T-cell (primary cell): ENCODE measurements at regions not wholly inside any gene's neighbourhood (a gene's known extent, or its start where the extent isn't known, plus 50 kb on each side); places are given as distances from the start of the nearest gene placed in this dataset.

ENCODE experiments used
- ATAC-seq, 4 experiments: fragments of 200-7000 bp in 3 of 4; fragments of 150-1000 bp in 1 of 4; cut with Tn5 transposase; replicated peaks in 1 of 4; 1 replicate in 3 of 4; 2 replicates in 1 of 4; pipeline ENCODE4 v1.10.0; 2021; ENCODE audit warnings: moderate library complexity in 3 of 4, mild to moderate bottlenecking in 2 of 4, moderate number of reproducible peaks in 1 of 4
- CTCF ChIA-PET, 2 donors: fragments of 300-600 bp; sonication (Branson Sonifier 250); formaldehyde crosslinking; loops; one replicate each; lab custom pipeline; 2022; ENCODE audit warnings: antibody characterized with exemption in 2 of 2; lab: Charles Lee
- POLR2A ChIA-PET, 2 donors: fragments of 300-600 bp; sonication (Branson Sonifier 250); formaldehyde crosslinking; loops; one replicate each; lab custom pipeline; 2022; ENCODE audit warnings: antibody characterized with exemption in 2 of 2; lab: Charles Lee
- DNase-seq, 35 experiments: peaks; one replicate each; pipeline versions ENCODE4 v3.0.0 to v3.0.0-alpha.2; 2013 to 2023
- H3K27ac ChIP-seq: one replicate; pipeline ENCODE4 v1.5.1; 2013; ENCODE audit warnings: low read length
- H3K27me3 ChIP-seq, 2 experiments: replicated peaks in 1 of 2; 1 replicate in 1 of 2; 2 replicates in 1 of 2; pipeline versions ENCODE4 v1.6.1 to v1.7.0; 2013; ENCODE audit warnings: low read length in 1 of 2, mixed read lengths in 1 of 2; ENCODE audit not compliant: control insufficient read depth in 2 of 2, insufficient read depth in 2 of 2; ENCODE audit errors: extremely low read depth in 1 of 2
- H3K36me3 ChIP-seq, 2 donors: 1 replicate in 1 of 2; 2 replicates in 1 of 2; pipeline versions ENCODE4 v1.6.1 to v1.7.0; 2013; ENCODE audit warnings: low read length in 1 of 2; ENCODE audit not compliant: control insufficient read depth in 2 of 2, insufficient read depth in 1 of 2; ENCODE audit errors: extremely low read depth in 1 of 2
- H3K4me1 ChIP-seq, 2 experiments: 1 replicate in 1 of 2; 2 replicates in 1 of 2; pipeline versions ENCODE4 v1.6.1 to v1.7.0; 2013; ENCODE audit warnings: low read length in 2 of 2, mixed read lengths in 1 of 2; ENCODE audit not compliant: insufficient read depth in 2 of 2, control insufficient read depth in 1 of 2; ENCODE audit errors: extremely low read depth in 1 of 2
- H3K4me3 ChIP-seq, 2 donors: 1 replicate in 1 of 2; 2 replicates in 1 of 2; pipeline versions ENCODE4 v1.5.1 to v1.7.0; 2013; ENCODE audit warnings: mild to moderate bottlenecking in 2 of 2, low read length in 1 of 2, moderate library complexity in 1 of 2; ENCODE audit not compliant: control insufficient read depth in 1 of 2; ENCODE audit errors: extremely low read depth in 1 of 2
- H3K9me3 ChIP-seq: 2 replicates; pipeline ENCODE4 v1.7.0; 2013
- H3K27ac Mint-ChIP-seq, 2 donors: one replicate each; pipeline ENCODE4 v1.8.0; 2020 to 2021; ENCODE audit warnings: mild to moderate bottlenecking in 2 of 2, mixed read lengths in 2 of 2
- H3K27me3 Mint-ChIP-seq, 2 donors: one replicate each; pipeline ENCODE4 v1.8.0; 2021 to 2022; ENCODE audit warnings: mixed read lengths in 2 of 2
- H3K36me3 Mint-ChIP-seq: one replicate; pipeline ENCODE4 v1.8.0; 2021; ENCODE audit warnings: mixed read lengths
- H3K4me1 Mint-ChIP-seq, 3 donors: one replicate each; pipeline ENCODE4 v1.8.0; 2020 to 2022; ENCODE audit warnings: mixed read lengths in 3 of 3, mild to moderate bottlenecking in 1 of 3
- H3K4me3 Mint-ChIP-seq, 3 donors: one replicate each; pipeline ENCODE4 v1.8.0; 2020 to 2022; ENCODE audit warnings: mild to moderate bottlenecking in 3 of 3, mixed read lengths in 3 of 3, moderate library complexity in 3 of 3
- H3K9me3 Mint-ChIP-seq, 3 donors: one replicate each; pipeline ENCODE4 v1.8.0; 2020 to 2022; ENCODE audit warnings: mixed read lengths in 3 of 3
- WGBS: methylation state at CpG from one replicate; pipeline ENCODE4 v1.1.5; 2013; ENCODE audit warnings: missing lambda C conversion rate; ENCODE audit not compliant: insufficient coverage; 5-methylcytosine and 5-hydroxymethylcytosine counted together

DNA sequence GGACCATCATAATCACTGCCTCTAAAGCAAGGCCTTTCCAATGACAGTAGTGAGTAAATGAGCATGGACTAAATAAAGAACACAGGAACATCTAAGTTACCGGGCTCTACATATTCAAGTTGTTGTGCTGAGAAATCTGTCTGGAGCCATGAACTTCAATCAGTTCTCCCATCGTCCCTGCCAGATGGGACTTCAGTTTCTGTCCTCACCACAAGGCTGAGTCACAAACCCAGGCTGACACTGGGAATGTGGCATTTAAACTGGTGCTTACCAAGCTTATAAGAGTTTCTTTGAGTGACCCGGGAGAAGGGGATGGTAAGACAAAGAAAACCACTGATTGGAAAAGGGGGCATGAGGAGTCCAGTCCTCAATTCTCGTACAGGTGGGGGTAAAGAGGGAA is 497.0 kb downstream of the MAFB start:
- ATAC-seq (no peak), DNase-seq (no peak)
- 100% methylated on average over 2 of the region's 4 CpGs for WGBS
- Histone ChIP-seq H3K9me3 (no peaks in the 10 kb centered on the region), H3K27me3 (no peaks in the 10 kb centered on the region), H3K4me1 (no peaks in the 10 kb centered on the region), H3K27ac (no peak overlapping the region), H3K4me3 (no peak overlapping the region), H3K36me3 (no peaks in the 10 kb centered on the region)
- no peaks in the 10 kb centered on the region for H3K4me1 Mint-ChIP-seq
- peaks cover 0 to 5% of the 10 kb centered on the region in 2 donors for H3K27me3 Mint-ChIP-seq
- H3K27ac Mint-ChIP-seq, result no peak overlapping the region
- POLR2A ChIA-PET, result no interaction called here
- no peaks in the 10 kb centered on the region for H3K9me3 Mint-ChIP-seq
- no peaks in the 10 kb centered on the region for H3K36me3 Mint-ChIP-seq
- CTCF ChIA-PET, result no interaction called here
- no peak overlapping the region for H3K4me3 Mint-ChIP-seq

DNA sequence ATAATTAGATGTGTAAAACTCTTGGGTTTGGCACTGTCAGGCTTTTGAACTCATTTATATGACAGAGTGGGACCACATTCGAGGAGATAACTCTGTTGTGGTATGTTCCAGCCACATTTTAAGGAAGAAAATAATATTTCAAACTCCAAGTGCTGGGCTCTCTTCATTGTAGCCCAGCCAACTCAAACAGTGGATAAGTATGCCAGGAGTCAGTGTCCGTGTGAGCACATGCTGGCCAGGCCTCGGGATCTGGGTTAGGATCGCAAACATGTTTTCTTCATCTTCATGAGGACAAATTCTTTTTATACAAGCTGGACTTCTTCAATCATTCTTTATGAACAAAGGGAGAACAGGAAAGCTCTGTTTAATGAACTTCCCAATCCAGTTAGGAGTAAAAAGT is 497.5 kb downstream of the MAFB start:
- Histone ChIP-seq H3K4me3 (no peak overlapping the region), H3K27ac (no peak overlapping the region), H3K4me1 (no peaks in the 10 kb centered on the region), H3K9me3 (no peaks in the 10 kb centered on the region), H3K36me3 (no peaks in the 10 kb centered on the region), H3K27me3 (no peaks in the 10 kb centered on the region)
- POLR2A ChIA-PET, result no interaction called here
- Mint-ChIP-seq H3K36me3 (no peaks in the 10 kb centered on the region), H3K27ac (no peak overlapping the region), H3K4me1 (no peaks in the 10 kb centered on the region), H3K9me3 (no peaks in the 10 kb centered on the region), H3K27me3 (peaks cover 0 to 5% of the 10 kb centered on the region in 2 donors), H3K4me3 (no peak overlapping the region)
- ATAC-seq (no peak), DNase-seq (no peak)
- CTCF ChIA-PET, result no interaction called here
- WGBS, result 100% methylated on average over 2 of the region's 4 CpGs

DNA sequence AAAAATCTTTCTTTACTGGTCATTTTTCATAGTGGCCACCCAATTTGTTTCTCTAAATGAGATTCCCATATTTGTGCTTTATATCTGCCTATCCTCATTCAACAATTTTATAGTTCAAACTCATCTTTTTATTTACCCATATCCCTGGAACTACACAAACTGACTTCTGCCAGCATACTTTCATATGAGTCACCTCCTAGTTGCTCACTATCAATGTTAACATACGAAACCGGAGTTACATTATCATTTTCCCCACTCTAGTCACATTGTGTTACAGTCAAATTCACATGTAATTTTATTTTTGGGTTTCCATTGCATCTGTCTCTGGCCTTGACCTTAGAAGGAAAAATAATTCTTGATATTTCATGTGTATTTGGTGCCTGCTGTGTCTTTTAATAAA is 499.4 kb downstream of the MAFB start:
- Histone ChIP-seq H3K4me3 (no peak overlapping the region), H3K27ac (no peak overlapping the region), H3K4me1 (no peaks in the 10 kb centered on the region), H3K9me3 (no peaks in the 10 kb centered on the region), H3K27me3 (no peaks in the 10 kb centered on the region), H3K36me3 (no peaks in the 10 kb centered on the region)
- WGBS, result no CpG with 5 or more reads among the region's 2 CpGs
- ATAC-seq (no peak), DNase-seq (no peak)
- H3K27ac Mint-ChIP-seq, result no peak overlapping the region
- no peaks in the 10 kb centered on the region for H3K36me3 Mint-ChIP-seq
- ChIA-PET CTCF (no interaction called here), POLR2A (no interaction called here)
- no peaks in the 10 kb centered on the region for H3K9me3 Mint-ChIP-seq
- no peaks in the 10 kb centered on the region for H3K4me1 Mint-ChIP-seq
- peaks cover 0 to 5% of the 10 kb centered on the region in 2 donors for H3K27me3 Mint-ChIP-seq
- no peak overlapping the region for H3K4me3 Mint-ChIP-seq

- CTCF ChIA-PET, result no interaction called here
- Histone ChIP-seq H3K4me3 (no peak overlapping the region), H3K36me3 (no peaks in the 10 kb centered on the region), H3K4me1 (no peaks in the 10 kb centered on the region), H3K27ac (no peak overlapping the region), H3K27me3 (no peaks in the 10 kb centered on the region), H3K9me3 (no peaks in the 10 kb centered on the region)
- ATAC-seq (no peak), DNase-seq (no peak)
- WGBS, result no CpG with 5 or more reads among the region's 2 CpGs
- Mint-ChIP-seq H3K4me1 (no peaks in the 10 kb centered on the region), H3K36me3 (no peaks in the 10 kb centered on the region), H3K9me3 (no peaks in the 10 kb centered on the region), H3K27ac (no peak overlapping the region), H3K27me3 (peaks cover 0 to 5% of the 10 kb centered on the region in 2 donors), H3K4me3 (no peak overlapping the region)
- POLR2A ChIA-PET, result no interaction called here
Observed at GRCh38 chr20:40188319-40188718, 500.7 kb downstream of the MAFB start.

GRCh38 chr20:40186826-40187225 is 502.2 kb downstream of the MAFB start:
- Mint-ChIP-seq H3K36me3 (no peaks in the 10 kb centered on the region), H3K4me3 (no peak overlapping the region), H3K27ac (no peak overlapping the region), H3K4me1 (no peaks in the 10 kb centered on the region), H3K27me3 (peaks cover 0 to 5% of the 10 kb centered on the region in 2 donors), H3K9me3 (no peaks in the 10 kb centered on the region)
- H3K4me1 ChIP-seq, result no peaks in the 10 kb centered on the region
- CTCF ChIA-PET, result no interaction called here
- DNase-seq, result no peak
- no peak overlapping the region for H3K27ac ChIP-seq
- no CpG with 5 or more reads among the region's 2 CpGs for WGBS
- H3K4me3 ChIP-seq, result no peak overlapping the region
- H3K9me3 ChIP-seq, result no peaks in the 10 kb centered on the region
- H3K27me3 ChIP-seq, result no peaks in the 10 kb centered on the region
- POLR2A ChIA-PET, result no interaction called here
- ATAC-seq, result no peak
- no peaks in the 10 kb centered on the region for H3K36me3 ChIP-seq

DNA sequence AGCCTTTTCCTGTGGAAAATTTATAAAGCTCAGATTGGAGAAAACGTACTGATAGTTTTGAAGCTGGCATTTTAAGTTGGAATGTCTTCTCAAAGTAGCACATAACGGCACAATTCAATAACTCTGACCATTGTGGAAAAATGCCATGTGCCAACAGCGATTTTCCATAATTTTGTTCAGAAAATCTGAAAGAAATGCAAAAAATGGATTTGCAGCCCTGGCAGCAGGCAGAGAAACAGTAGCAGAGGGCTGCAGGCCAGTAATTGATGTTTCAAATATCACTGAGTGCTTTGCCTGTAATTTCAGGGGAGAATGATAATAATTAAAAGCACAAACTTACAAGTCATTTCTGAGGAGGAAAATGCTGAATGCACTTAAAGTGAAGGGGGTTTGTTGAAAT is 507.4 kb downstream of the MAFB start:
- Histone ChIP-seq H3K27ac (no peak overlapping the region), H3K27me3 (no peaks in the 10 kb centered on the region), H3K36me3 (no peaks in the 10 kb centered on the region), H3K4me3 (no peak overlapping the region), H3K4me1 (no peaks in the 10 kb centered on the region), H3K9me3 (no peaks in the 10 kb centered on the region)
- no peak for DNase-seq
- no peak for ATAC-seq
- WGBS, result 54% methylated on average over 3 of the region's 3 CpGs
- Mint-ChIP-seq H3K36me3 (no peaks in the 10 kb centered on the region), H3K4me3 (no peak overlapping the region), H3K4me1 (no peaks in the 10 kb centered on the region), H3K27me3 (peaks cover 0 to 6% of the 10 kb centered on the region in 2 donors), H3K9me3 (peaks cover 0 to 9% (median 3%) of the 10 kb centered on the region in 3 donors), H3K27ac (no peak overlapping the region)
- CTCF ChIA-PET, result no interaction called here
- POLR2A ChIA-PET, result no interaction called here
